GM12878 (cell line): ENCODE measurements at regions not wholly inside any gene's neighbourhood (a gene's known extent, or its start where the extent isn't known, plus 50 kb on each side); places are given as distances from the start of the nearest gene placed in this dataset.

Experiments used
- ATAC-seq: fragments of 200-7000 bp; cut with Tn5 transposase; 3 replicates; pipeline ENCODE4 v1.9.1; 2020; ENCODE audit warnings: mild to moderate bottlenecking, moderate library complexity
- BruUV-seq: library from RNA; stranded (reverse); fragments of 400-500 nt; replicated peaks from 2 replicates; lab custom pipeline; 2021; lab: Mats Ljungman, UMichigan
- CTCF ChIA-PET: fragments of 300-600 bp; sonication (Branson Sonifier 250); formaldehyde crosslinking; extraction: SDS; loops from one replicate; lab custom pipeline; 2021; ENCODE audit warnings: inconsistent platforms; lab: Yijun Ruan, JAX
- POLR2A ChIA-PET: fragments of 350-600 bp; formaldehyde crosslinking; extraction: SDS; loops from one replicate; lab custom pipeline; 2021; ENCODE audit warnings: inconsistent platforms; lab: Charles Lee
- RAD21 ChIA-PET: fragments of 300-600 bp; sonication (Branson Sonifier 250); formaldehyde crosslinking; loops from one replicate; lab custom pipeline; 2023; ENCODE audit warnings: antibody characterized with exemption; ENCODE audit not compliant: unreplicated experiment; lab: Charles Lee
- SMC1A ChIA-PET: fragments of 300-600 bp; sonication (Branson Sonifier 250); formaldehyde crosslinking; loops from one replicate; lab custom pipeline; 2023; ENCODE audit not compliant: unreplicated experiment, uncharacterized antibody; lab: Charles Lee
- DNase-seq: peaks from one replicate; pipeline ENCODE4 v3.0.0-alpha.2; 2011; ENCODE audit warnings: low read depth, low spot score
- FAIRE-seq: peaks from 3 replicates; lab custom pipeline; 2011; peaks lifted over from hg19 to GRCh38; lab: Jason Lieb, UNC
- H2AFZ ChIP-seq: 2 replicates; pipeline ENCODE4 v1.6.0; 2011; ENCODE audit warnings: low read depth, low read length, control low read depth; ENCODE audit not compliant: control insufficient read depth
- H3K27ac ChIP-seq: 2 replicates; pipeline ENCODE4 v1.5.1; 2011; ENCODE audit warnings: control low read depth; ENCODE audit not compliant: control insufficient read depth, insufficient read depth
- H3K27me3 ChIP-seq, 2 experiments: replicated peaks in 1 of 2; 2 replicates each; pipeline versions ENCODE4 v1.6.0 to v1.6.1; 2011; ENCODE audit warnings: low read length in 1 of 2; ENCODE audit not compliant: control insufficient read depth in 2 of 2, insufficient read depth in 2 of 2
- H3K36me3 ChIP-seq, 2 experiments: 2 replicates each; pipeline ENCODE4 v1.5.1; 2011; ENCODE audit warnings: low read length in 1 of 2; ENCODE audit not compliant: control insufficient read depth in 2 of 2, insufficient read depth in 2 of 2
- H3K4me1 ChIP-seq: 2 replicates; pipeline ENCODE4 v1.6.1; 2011; ENCODE audit warnings: mild to moderate bottlenecking, low read length, moderate library complexity, mixed read lengths; ENCODE audit not compliant: control insufficient read depth, insufficient read depth
- H3K4me2 ChIP-seq: 2 replicates; pipeline ENCODE4 v1.6.0; 2011; ENCODE audit warnings: control low read depth; ENCODE audit not compliant: control insufficient read depth, insufficient read depth
- H3K4me3 ChIP-seq: fragments of 200-600 bp; sonication (generic); 2 replicates; pipeline ENCODE4 v1.5.1; 2016
- H3K79me2 ChIP-seq: 2 replicates; pipeline ENCODE4 v1.6.0; 2011; ENCODE audit warnings: low read length; ENCODE audit not compliant: control insufficient read depth, insufficient read depth
- H3K9ac ChIP-seq: 2 replicates; pipeline ENCODE4 v1.8.0; 2011; ENCODE audit warnings: low read length, control low read depth, mixed read lengths; ENCODE audit not compliant: control insufficient read depth, insufficient read depth
- H3K9me3 ChIP-seq: replicated peaks from 3 replicates; pipeline ENCODE4 v1.5.1; 2011; ENCODE audit warnings: mild to moderate bottlenecking, low read length; ENCODE audit not compliant: control insufficient read depth, insufficient read depth
- H4K20me1 ChIP-seq: 2 replicates; pipeline ENCODE4 v1.6.0; 2011; ENCODE audit not compliant: control insufficient read depth, insufficient read depth
- ATF2 ChIP-seq: IDR thresholded peaks from 2 replicates; pipeline ENCODE4 v1.6.1; 2012; ENCODE audit warnings: low read length, inconsistent platforms
- ELK1 ChIP-seq: IDR thresholded peaks from 2 replicates; pipeline ENCODE4 v1.6.1; 2012; ENCODE audit warnings: low read depth, low read length, improper control_type of control experiment
- EP300 ChIP-seq, 2 experiments: fragments of 150-350 bp in 1 of 2; IDR thresholded peaks; 2 replicates each; pipeline ENCODE4 v1.6.1; 2011 to 2012; ENCODE audit warnings: low read depth in 2 of 2, low read length in 2 of 2, borderline replicate concordance in 1 of 2, improper control_type of control experiment in 1 of 2, inconsistent platforms in 1 of 2; ENCODE audit not compliant: control insufficient read depth in 1 of 2
- EZH2 ChIP-seq: IDR thresholded peaks from 2 replicates; pipeline ENCODE4 v1.6.1; 2012; ENCODE audit warnings: low read depth, mild to moderate bottlenecking, control low read depth, inconsistent platforms, low read length, borderline replicate concordance; ENCODE audit not compliant: control insufficient read depth
- FOXM1 ChIP-seq: IDR thresholded peaks from 2 replicates; pipeline ENCODE4 v1.6.1; 2012; ENCODE audit warnings: low read depth, mild to moderate bottlenecking, inconsistent platforms, low read length, moderate library complexity
- GABPA ChIP-seq: IDR thresholded peaks from 2 replicates; pipeline ENCODE4 v1.6.1; 2014; ENCODE audit warnings: antibody characterized with exemption, low read depth, mild to moderate bottlenecking, inconsistent platforms
- HDAC6 ChIP-seq: fragments of 200-600 bp; sonication (generic); IDR thresholded peaks from one replicate; pipeline ENCODE4 v1.8.0; 2017; ENCODE audit warnings: antibody characterized with exemption; ENCODE audit not compliant: unreplicated experiment
- IKZF1 ChIP-seq: fragments of 450-650 bp; conservative IDR thresholded peaks from 2 replicates; pipeline ENCODE4 v1.6.1; 2017; ENCODE audit warnings: antibody characterized with exemption, mild to moderate bottlenecking
- IKZF2 ChIP-seq, 2 experiments: fragments of 450-650 bp; IDR thresholded peaks; 2 replicates each; pipeline ENCODE4 v1.6.1; 2017; ENCODE audit warnings: mild to moderate bottlenecking in 2 of 2, moderate library complexity in 2 of 2
- JUNB ChIP-seq: IDR thresholded peaks from 2 replicates; pipeline ENCODE4 v1.6.1; 2016; ENCODE audit warnings: antibody characterized with exemption, mild to moderate bottlenecking
- KAT2A ChIP-seq: conservative IDR thresholded peaks from 2 replicates; pipeline ENCODE4 v1.6.1; 2011; ENCODE audit warnings: low read depth, low read length; ENCODE audit not compliant: control insufficient read depth
- MXI1 ChIP-seq: fragments of 150-350 bp; IDR thresholded peaks from 2 replicates; pipeline ENCODE4 v1.6.1; 2011; ENCODE audit warnings: low read depth, mild to moderate bottlenecking, inconsistent platforms, low read length, improper control_type of control experiment
- RBBP5 ChIP-seq: fragments of 200-600 bp; sonication (generic); conservative IDR thresholded peaks from 2 replicates; pipeline ENCODE4 v1.6.1; 2016
- SMC3 ChIP-seq: IDR thresholded peaks from 2 replicates; pipeline ENCODE4 v1.6.1; 2011; ENCODE audit warnings: low read length, improper control_type of control experiment, borderline replicate concordance
- STAT3 ChIP-seq: IDR thresholded peaks from 2 replicates; pipeline ENCODE4 v1.6.1; 2011; ENCODE audit warnings: low read depth, low read length, improper control_type of control experiment
- SUZ12 ChIP-seq: fragments of 200-600 bp; sonication (generic); IDR thresholded peaks from one replicate; pipeline ENCODE4 v1.6.1; 2018; ENCODE audit warnings: antibody characterized with exemption, mild to moderate bottlenecking; ENCODE audit not compliant: unreplicated experiment
- TARDBP ChIP-seq: IDR thresholded peaks from 2 replicates; pipeline ENCODE4 v1.6.1; 2016; ENCODE audit warnings: borderline replicate concordance
- WGBS: methylation state at CpG from one replicate; pipeline ENCODE4 v1.1.6; 2016; ENCODE audit warnings: low lambda C conversion rate; ENCODE audit not compliant: insufficient replicate concordance, insufficient coverage; ENCODE audit errors: missing lambda C conversion rate; 5-methylcytosine and 5-hydroxymethylcytosine counted together
- in situ Hi-C: fragments of 300-500 bp; cut with MboI; formaldehyde crosslinking; loops from 9 replicates; pipeline ENCODE4 v1.14.3; 2018; ENCODE audit warnings: mixed read lengths
- intact Hi-C: fragments of 100-400 bp; cut with micrococcal nuclease; formaldehyde crosslinking; loops from one replicate; pipeline ENCODE4 v1.14.2; 2022; ENCODE audit not compliant: unreplicated experiment
- TF ChIP-seq, protein P1 (sequence below): IDR thresholded peaks from 2 replicates; pipeline ENCODE4 v1.6.1; 2011; ENCODE audit warnings: borderline replicate concordance, low read depth, mild to moderate bottlenecking, moderate library complexity, mixed read lengths, low read length; ENCODE audit not compliant: insufficient read depth; ENCODE audit errors: extremely low read length
- TF ChIP-seq, protein P2 (sequence below): fragments of 450-650 bp; conservative IDR thresholded peaks from 2 replicates; pipeline ENCODE4 v1.6.1; 2017; ENCODE audit warnings: mild to moderate bottlenecking, moderate library complexity

GRCh38 chr4:34636623-34637022 lies 1607.7 kb downstream of the ARAP2 start:
- no peak overlapping the region for H3K27ac ChIP-seq
- CTCF ChIA-PET, result no interaction called here
- no peaks in the 10 kb centered on the region for H3K36me3 ChIP-seq
- BruUV-seq, result no TSS peak
- no peak for TF ChIP-seq EZH2
- TF ChIP-seq, protein P1, sequence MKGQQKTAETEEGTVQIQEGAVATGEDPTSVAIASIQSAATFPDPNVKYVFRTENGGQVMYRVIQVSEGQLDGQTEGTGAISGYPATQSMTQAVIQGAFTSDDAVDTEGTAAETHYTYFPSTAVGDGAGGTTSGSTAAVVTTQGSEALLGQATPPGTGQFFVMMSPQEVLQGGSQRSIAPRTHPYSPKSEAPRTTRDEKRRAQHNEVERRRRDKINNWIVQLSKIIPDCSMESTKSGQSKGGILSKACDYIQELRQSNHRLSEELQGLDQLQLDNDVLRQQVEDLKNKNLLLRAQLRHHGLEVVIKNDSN, result no peak
- no peak for TF ChIP-seq ELK1
- no peak for TF ChIP-seq EP300 (IDR thresholded peaks at IDR 0.05; ENCODE audit: borderline replicate concordance in 1 of 2, control insufficient read depth in 1 of 2, low read depth in 2 of 2, low read length in 2 of 2)
- no peak for TF ChIP-seq RBBP5
- no peak for TF ChIP-seq SUZ12
- no peak for TF ChIP-seq TARDBP
- no peak for TF ChIP-seq IKZF2 (IDR thresholded peaks at IDR 0.05)
- TF ChIP-seq GABPA, result no peak
- TF ChIP-seq ATF2, result no peak
- TF ChIP-seq KAT2A, result no peak
- TF ChIP-seq SMC3, result no peak
- no peak for TF ChIP-seq IKZF1
- TF ChIP-seq FOXM1, result no peak
- TF ChIP-seq HDAC6, result no peak
- no peak for TF ChIP-seq STAT3
- TF ChIP-seq MXI1, result no peak
- TF ChIP-seq JUNB, result no peak
- TF ChIP-seq, protein P2, sequence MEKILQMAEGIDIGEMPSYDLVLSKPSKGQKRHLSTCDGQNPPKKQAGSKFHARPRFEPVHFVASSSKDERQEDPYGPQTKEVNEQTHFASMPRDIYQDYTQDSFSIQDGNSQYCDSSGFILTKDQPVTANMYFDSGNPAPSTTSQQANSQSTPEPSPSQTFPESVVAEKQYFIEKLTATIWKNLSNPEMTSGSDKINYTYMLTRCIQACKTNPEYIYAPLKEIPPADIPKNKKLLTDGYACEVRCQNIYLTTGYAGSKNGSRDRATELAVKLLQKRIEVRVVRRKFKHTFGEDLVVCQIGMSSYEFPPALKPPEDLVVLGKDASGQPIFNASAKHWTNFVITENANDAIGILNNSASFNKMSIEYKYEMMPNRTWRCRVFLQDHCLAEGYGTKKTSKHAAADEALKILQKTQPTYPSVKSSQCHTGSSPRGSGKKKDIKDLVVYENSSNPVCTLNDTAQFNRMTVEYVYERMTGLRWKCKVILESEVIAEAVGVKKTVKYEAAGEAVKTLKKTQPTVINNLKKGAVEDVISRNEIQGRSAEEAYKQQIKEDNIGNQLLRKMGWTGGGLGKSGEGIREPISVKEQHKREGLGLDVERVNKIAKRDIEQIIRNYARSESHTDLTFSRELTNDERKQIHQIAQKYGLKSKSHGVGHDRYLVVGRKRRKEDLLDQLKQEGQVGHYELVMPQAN, result no peak
- H3K4me3 ChIP-seq, result no peak overlapping the region
- SMC1A ChIA-PET, result no interaction called here
- intact Hi-C loops, result no loop called here
- RAD21 ChIA-PET, result no interaction called here
- POLR2A ChIA-PET, result interaction anchor here (0.6 kb wide), 1 partner anchor 280 kb away, joined by 4 read pairs; no protein-coding TSS in a partner anchor
- WGBS, result 39% methylated on average over 2 of the region's 2 CpGs
- FAIRE-seq (no peak), DNase-seq (no peak), ATAC-seq (no peak)
- no peak overlapping the region for H3K9ac ChIP-seq
- no peaks in the 10 kb centered on the region for H3K27me3 ChIP-seq
- no peaks in the 10 kb centered on the region for H4K20me1 ChIP-seq
- H2AFZ ChIP-seq, result no peak overlapping the region
- H3K4me1 ChIP-seq, result no peaks in the 10 kb centered on the region
- in situ Hi-C loops, result no loop called here
- H3K4me2 ChIP-seq, result no peak overlapping the region
- H3K9me3 ChIP-seq, result no peaks in the 10 kb centered on the region
- H3K79me2 ChIP-seq, result no peaks in the 10 kb centered on the region
